MM.1S (cell line): ENCODE measurements at regions not wholly inside any gene's neighbourhood (a gene's known extent, or its start where the extent isn't known, plus 50 kb on each side); places are given as distances from the start of the nearest gene placed in this dataset.

Experiments
- EZH2 ChIP-seq: fragments of 300-600 bp; sonication (generic); optimal IDR thresholded peaks from 2 replicates; pipeline ENCODE3; 2017; ENCODE audit warnings: low read depth, mild to moderate bottlenecking, antibody characterized with exemption, low read length, mixed read lengths
- EZH2phosphoT487 ChIP-seq: fragments of 300-600 bp; sonication (generic); IDR thresholded peaks from 2 replicates; pipeline ENCODE4 v1.6.1; 2018; ENCODE audit warnings: antibody characterized with exemption, low read length
- TF ChIP-seq, protein P1 (sequence below): fragments of 300-600 bp; sonication (generic); IDR thresholded peaks from 2 replicates; pipeline ENCODE4 v1.5.1; 2016; ENCODE audit warnings: antibody characterized with exemption, low read length, mixed read lengths

DNA sequence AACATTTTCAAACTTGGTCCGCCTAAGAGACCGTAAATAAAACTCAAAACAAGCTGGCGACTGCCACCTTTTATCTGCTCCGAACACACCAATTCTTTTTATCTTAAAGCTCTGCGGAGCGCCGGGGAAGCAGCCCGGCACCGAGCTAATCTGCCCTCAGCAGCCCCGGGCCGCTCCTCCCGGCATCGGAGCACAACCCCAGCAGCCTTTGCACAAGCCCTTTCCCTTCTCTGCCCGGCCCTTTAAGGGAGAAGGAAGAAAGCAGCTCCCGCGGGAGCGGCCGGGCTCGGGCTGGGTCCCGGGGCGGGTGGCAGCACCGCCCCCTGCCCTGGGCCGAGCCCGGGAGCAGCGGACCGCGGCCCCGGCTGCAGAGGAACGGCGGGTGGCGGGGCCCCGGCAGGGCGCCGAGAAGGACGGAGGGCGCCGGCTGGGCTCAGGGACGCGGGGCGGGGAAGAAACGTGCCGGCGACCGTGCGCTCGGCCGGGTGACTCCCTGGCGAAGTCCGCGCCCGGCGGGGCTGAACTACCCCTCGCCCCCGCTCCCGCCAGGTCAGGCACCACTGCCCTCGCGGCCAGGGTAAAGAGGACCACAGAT lies 133.6 kb upstream of the C11orf58 start:
- TF ChIP-seq, protein P1, sequence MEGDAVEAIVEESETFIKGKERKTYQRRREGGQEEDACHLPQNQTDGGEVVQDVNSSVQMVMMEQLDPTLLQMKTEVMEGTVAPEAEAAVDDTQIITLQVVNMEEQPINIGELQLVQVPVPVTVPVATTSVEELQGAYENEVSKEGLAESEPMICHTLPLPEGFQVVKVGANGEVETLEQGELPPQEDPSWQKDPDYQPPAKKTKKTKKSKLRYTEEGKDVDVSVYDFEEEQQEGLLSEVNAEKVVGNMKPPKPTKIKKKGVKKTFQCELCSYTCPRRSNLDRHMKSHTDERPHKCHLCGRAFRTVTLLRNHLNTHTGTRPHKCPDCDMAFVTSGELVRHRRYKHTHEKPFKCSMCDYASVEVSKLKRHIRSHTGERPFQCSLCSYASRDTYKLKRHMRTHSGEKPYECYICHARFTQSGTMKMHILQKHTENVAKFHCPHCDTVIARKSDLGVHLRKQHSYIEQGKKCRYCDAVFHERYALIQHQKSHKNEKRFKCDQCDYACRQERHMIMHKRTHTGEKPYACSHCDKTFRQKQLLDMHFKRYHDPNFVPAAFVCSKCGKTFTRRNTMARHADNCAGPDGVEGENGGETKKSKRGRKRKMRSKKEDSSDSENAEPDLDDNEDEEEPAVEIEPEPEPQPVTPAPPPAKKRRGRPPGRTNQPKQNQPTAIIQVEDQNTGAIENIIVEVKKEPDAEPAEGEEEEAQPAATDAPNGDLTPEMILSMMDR: no peak
- TF ChIP-seq EZH2: no peak
- no peak for TF ChIP-seq EZH2phosphoT487
